ENCODE measurements at regions not wholly inside any gene's neighbourhood (a gene's known extent, or its start where the extent isn't known, plus 50 kb on each side); places are given as distances from the start of the nearest gene placed in this dataset.

GRCh38 chr9:10873999-10874398 lies 261.2 kb upstream of the PTPRD start:
- DNase-seq (ENCODE audit: low read depth, low spot score) (no peak), FAIRE-seq (no peak)
- Histone ChIP-seq H3K9me3 (replicated peaks; ENCODE audit: control insufficient read depth, insufficient read depth, low read length) (no peaks in the 10 kb centered on the region), H3K27ac (ENCODE audit: insufficient read depth, low read depth, low read length) (no peak overlapping the region), H3K79me2 (ENCODE audit: control insufficient read depth, insufficient read depth, low read length) (no peaks in the 10 kb centered on the region), H3K4me1 (ENCODE audit: control insufficient read depth, extremely low read depth, insufficient read depth, low read length) (peaks cover 16% of the 10 kb centered on the region), H4K20me1 (replicated peaks; ENCODE audit: control insufficient read depth, extremely low read depth, insufficient read depth, low read length) (no peaks in the 10 kb centered on the region), H3K36me3 (ENCODE audit: control insufficient read depth in 2 of 2, extremely low read depth in 1 of 2, insufficient read depth in 2 of 2, low read length in 2 of 2) (no peaks in the 10 kb centered on the region), H3K27me3 (ENCODE audit: control insufficient read depth in 2 of 2, insufficient read depth in 2 of 2, low read length in 2 of 2) (no peaks in the 10 kb centered on the region), H3K9ac (replicated peaks; ENCODE audit: extremely low read depth, insufficient read depth, low read length) (no peak overlapping the region), H3K4me3 (replicated peaks in 1 of 3; ENCODE audit: insufficient read depth in 1 of 3, low read depth in 1 of 3, low read length in 3 of 3) (no peak overlapping the region), H2AFZ (ENCODE audit: low read depth, low read length) (no peak overlapping the region), H3K4me2 (ENCODE audit: insufficient read depth, low read length) (no peak overlapping the region), H3K9me1 (replicated peaks; ENCODE audit: control insufficient read depth, extremely low read depth, insufficient read depth, low read length) (no peaks in the 10 kb centered on the region)
- ChIA-PET CTCF (no interaction called here), POLR2A (no interaction called here)
- intact Hi-C loops (cut with micrococcal nuclease) (no loop called here), dilution Hi-C loops (cut with MboI; ENCODE audit: extremely low pct_ligation_motif_present, low sequenced_read_pairs) (no loop called here)
- BruUV-seq (replicated peaks) = no TSS peak
- TF ChIP-seq CTCF (IDR thresholded peaks at IDR 0.05; ENCODE audit: extremely low read depth in 1 of 2, insufficient read depth in 1 of 2, low read depth in 1 of 2, low read length in 2 of 2) (no peak), MYC (IDR thresholded peaks at IDR 0.05; ENCODE audit: low read depth, low read length) (no peak), FOS (IDR thresholded peaks at IDR 0.05; ENCODE audit: borderline replicate concordance, insufficient read depth, low read length) (no peak), EZH2 (IDR thresholded peaks at IDR 0.05; ENCODE audit: borderline replicate concordance, low read depth, low read length, severe bottlenecking) (no peak), POLR2A (IDR thresholded peaks at IDR 0.05; ENCODE audit: low read depth, low read length) (no peak), JUN (IDR thresholded peaks at IDR 0.05; ENCODE audit: borderline replicate concordance, insufficient read depth, insufficient read length, low read depth) (no peak), MAX (IDR thresholded peaks at IDR 0.05; ENCODE audit: insufficient read depth, insufficient read length) (no peak), GATA2 (IDR thresholded peaks at IDR 0.05; ENCODE audit: insufficient read depth, insufficient read length, low read depth, low read length) (no peak), POLR2AphosphoS5 (IDR thresholded peaks at IDR 0.05; ENCODE audit: insufficient read depth, low read depth, low read length) (no peak)
